ENCODE measurements at regions not wholly inside any gene's neighbourhood (a gene's known extent, or its start where the extent isn't known, plus 50 kb on each side); places are given as distances from the start of the nearest gene placed in this dataset.

DNA sequence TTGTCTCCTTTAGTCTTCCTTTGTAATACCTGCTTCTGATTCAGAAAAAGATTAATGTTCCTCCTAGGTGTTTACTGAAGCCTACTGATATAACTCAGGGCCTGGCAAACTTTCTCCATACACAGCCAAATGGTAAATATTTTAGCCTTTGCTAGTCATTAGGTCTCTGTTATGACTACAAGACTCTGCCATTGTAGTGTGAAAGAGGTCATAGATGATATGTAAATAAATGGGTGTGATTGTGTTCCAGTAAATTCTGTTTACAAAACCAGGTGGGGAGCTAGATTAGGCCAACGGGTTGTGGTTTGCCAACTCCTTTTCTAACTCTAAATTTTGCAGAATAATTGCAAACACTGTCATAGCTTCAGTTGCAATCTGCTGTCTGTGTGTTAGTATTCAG lies 568.1 kb upstream of the GNPDA2 start:
- TF ChIP-seq, protein P1, sequence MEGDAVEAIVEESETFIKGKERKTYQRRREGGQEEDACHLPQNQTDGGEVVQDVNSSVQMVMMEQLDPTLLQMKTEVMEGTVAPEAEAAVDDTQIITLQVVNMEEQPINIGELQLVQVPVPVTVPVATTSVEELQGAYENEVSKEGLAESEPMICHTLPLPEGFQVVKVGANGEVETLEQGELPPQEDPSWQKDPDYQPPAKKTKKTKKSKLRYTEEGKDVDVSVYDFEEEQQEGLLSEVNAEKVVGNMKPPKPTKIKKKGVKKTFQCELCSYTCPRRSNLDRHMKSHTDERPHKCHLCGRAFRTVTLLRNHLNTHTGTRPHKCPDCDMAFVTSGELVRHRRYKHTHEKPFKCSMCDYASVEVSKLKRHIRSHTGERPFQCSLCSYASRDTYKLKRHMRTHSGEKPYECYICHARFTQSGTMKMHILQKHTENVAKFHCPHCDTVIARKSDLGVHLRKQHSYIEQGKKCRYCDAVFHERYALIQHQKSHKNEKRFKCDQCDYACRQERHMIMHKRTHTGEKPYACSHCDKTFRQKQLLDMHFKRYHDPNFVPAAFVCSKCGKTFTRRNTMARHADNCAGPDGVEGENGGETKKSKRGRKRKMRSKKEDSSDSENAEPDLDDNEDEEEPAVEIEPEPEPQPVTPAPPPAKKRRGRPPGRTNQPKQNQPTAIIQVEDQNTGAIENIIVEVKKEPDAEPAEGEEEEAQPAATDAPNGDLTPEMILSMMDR (conservative IDR thresholded peaks at IDR 0.05 in 1 of 2, IDR thresholded peaks at IDR 0.05 in 1 of 2; ENCODE audit: low read depth in 1 of 2, low read length in 2 of 2) = no peak
- no peak for TF ChIP-seq EZH2 (IDR thresholded peaks at IDR 0.05; ENCODE audit: low read length, missing control alignments)

Data from fibroblast of lung (primary cell).